ENCODE measurements at regions not wholly inside any gene's neighbourhood (a gene's known extent, or its start where the extent isn't known, plus 50 kb on each side); places are given as distances from the start of the nearest gene placed in this dataset.

GRCh38 chr3:184443364-184443763 is 63.5 kb downstream of the CHRD start:
- no peak for TF ChIP-seq EP300 (IDR thresholded peaks at IDR 0.05)
- TF ChIP-seq POLR2AphosphoS5 (IDR thresholded peaks at IDR 0.05), result no peak

Data from stomach (tissue), 4 donors.